ENCODE measurements at regions not wholly inside any gene's neighbourhood (a gene's known extent, or its start where the extent isn't known, plus 50 kb on each side); places are given as distances from the start of the nearest gene placed in this dataset.

DNA sequence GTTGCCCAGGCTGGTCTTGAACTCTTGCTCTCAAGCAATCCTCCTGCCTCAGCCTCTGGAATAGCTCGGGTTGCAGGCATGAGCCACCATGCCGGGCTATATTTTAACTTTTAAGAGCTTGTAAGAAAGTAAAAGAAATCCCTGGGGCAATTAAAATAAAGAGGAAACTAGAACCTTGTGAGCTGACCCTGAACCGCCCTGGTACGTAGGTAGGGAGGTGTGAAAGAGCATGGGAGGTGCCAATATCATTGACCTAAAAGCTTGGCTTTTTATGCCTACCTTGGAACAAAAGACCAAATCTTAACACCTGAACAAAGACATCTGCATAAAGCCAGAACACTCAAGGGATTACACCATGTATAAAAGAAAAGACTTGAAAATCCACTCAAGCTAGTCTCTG lies 595.1 kb downstream of the SOX6 start:
- Mint-ChIP-seq H3K36me3 (peaks cover 6% of the 10 kb centered on the region), H3K27ac (peak overlapping the region; percentile 43), H3K9me3 (peaks cover 12% of the 10 kb centered on the region), H3K27me3 (ENCODE audit: low read depth) (no peaks in the 10 kb centered on the region), H3K4me1 (no peaks in the 10 kb centered on the region), H3K4me3 (no peak overlapping the region)
- no peak for DNase-seq (ENCODE audit: low spot score in 2 of 2, unreplicated experiment in 2 of 2)
- no peak for TF ChIP-seq CTCF (IDR thresholded peaks at IDR 0.05; ENCODE audit: unreplicated experiment)

DNA sequence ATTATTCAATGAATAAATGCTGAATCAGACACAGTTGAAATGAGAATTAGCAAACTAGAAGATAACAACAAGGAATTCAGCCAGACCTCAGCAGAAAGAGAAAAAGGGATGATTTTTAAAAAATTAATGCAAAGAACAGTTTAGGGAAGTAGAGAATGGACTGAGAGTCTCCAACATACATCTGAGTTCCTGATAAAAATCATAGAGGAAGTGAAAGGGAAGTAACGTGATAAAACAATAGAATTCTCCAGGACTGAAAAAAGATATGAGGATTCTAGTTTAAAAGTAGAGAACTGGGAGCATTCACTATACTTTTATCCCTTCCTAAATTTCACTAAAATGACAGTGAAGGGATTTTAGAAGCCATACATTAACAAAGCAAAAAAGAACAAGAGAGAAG lies 592.0 kb downstream of the SOX6 start:
- H3K4me1 Mint-ChIP-seq: peaks cover 13% of the 10 kb centered on the region
- peaks cover 24% of the 10 kb centered on the region for H3K9me3 Mint-ChIP-seq
- no peak overlapping the region for H3K27ac Mint-ChIP-seq

GRCh38 chr11:15764948-15765347 lies 591.4 kb downstream of the SOX6 start:
- no peak for TF ChIP-seq CTCF (IDR thresholded peaks at IDR 0.05; ENCODE audit: unreplicated experiment)
- H3K36me3 Mint-ChIP-seq: peaks cover 9% of the 10 kb centered on the region
- peaks cover 19% of the 10 kb centered on the region for H3K4me1 Mint-ChIP-seq
- no peak overlapping the region for H3K27ac Mint-ChIP-seq
- H3K9me3 Mint-ChIP-seq: peaks cover 24% of the 10 kb centered on the region
- H3K27me3 Mint-ChIP-seq (ENCODE audit: low read depth): no peaks in the 10 kb centered on the region
- DNase-seq (ENCODE audit: low spot score in 2 of 2, unreplicated experiment in 2 of 2): no peak
- no peak overlapping the region for H3K4me3 Mint-ChIP-seq

More for the DNA sequence above, 592.0 kb downstream of the SOX6 start:
- no peak overlapping the region for H3K4me3 Mint-ChIP-seq
- no peaks in the 10 kb centered on the region for H3K27me3 Mint-ChIP-seq (ENCODE audit: low read depth)
- DNase-seq (ENCODE audit: low spot score in 2 of 2, unreplicated experiment in 2 of 2): no peak
- TF ChIP-seq CTCF (IDR thresholded peaks at IDR 0.05; ENCODE audit: unreplicated experiment): no peak
- H3K36me3 Mint-ChIP-seq: peaks cover 9% of the 10 kb centered on the region

GRCh38 chr11:15765530-15765929 lies 590.8 kb downstream of the SOX6 start:
- Mint-ChIP-seq H3K27me3 (ENCODE audit: low read depth) (no peaks in the 10 kb centered on the region), H3K27ac (no peak overlapping the region), H3K9me3 (peaks cover 24% of the 10 kb centered on the region), H3K4me1 (peaks cover 24% of the 10 kb centered on the region), H3K4me3 (no peak overlapping the region), H3K36me3 (peaks cover 9% of the 10 kb centered on the region)
- no peak for DNase-seq (ENCODE audit: low spot score in 2 of 2, unreplicated experiment in 2 of 2)
- TF ChIP-seq CTCF (IDR thresholded peaks at IDR 0.05; ENCODE audit: unreplicated experiment): no peak

GRCh38 chr11:15768321-15768720 lies 588.0 kb downstream of the SOX6 start:
- H3K4me1 Mint-ChIP-seq: peaks cover 45% of the 10 kb centered on the region
- peak overlapping the region; percentile 90 for H3K27ac Mint-ChIP-seq
- no peak overlapping the region for H3K4me3 Mint-ChIP-seq
- peaks cover 24% of the 10 kb centered on the region for H3K9me3 Mint-ChIP-seq
- H3K36me3 Mint-ChIP-seq: peaks cover 9% of the 10 kb centered on the region
- no peaks in the 10 kb centered on the region for H3K27me3 Mint-ChIP-seq (ENCODE audit: low read depth)
- DNase-seq (ENCODE audit: low spot score in 2 of 2, unreplicated experiment in 2 of 2): no peak
- no peak for TF ChIP-seq CTCF (IDR thresholded peaks at IDR 0.05; ENCODE audit: unreplicated experiment)

DNA sequence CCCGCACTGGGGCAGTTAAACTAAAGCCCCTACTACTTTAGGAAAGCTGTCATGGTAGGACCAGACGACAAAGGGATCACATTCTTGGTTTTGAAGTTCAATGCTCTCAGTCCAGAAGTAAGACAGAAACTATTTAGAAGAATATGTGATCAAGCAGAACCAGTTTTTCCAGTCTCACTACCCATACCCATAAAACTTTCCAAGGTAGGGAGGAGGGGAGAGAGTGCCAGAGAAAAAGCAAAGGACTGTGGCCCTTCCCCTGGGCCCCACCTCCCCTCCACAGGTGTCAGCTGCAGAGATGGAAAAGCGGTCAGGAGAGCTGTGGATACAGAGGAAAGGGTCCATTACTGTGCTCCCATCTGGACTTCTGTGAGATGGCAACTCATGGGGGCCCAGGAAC lies 587.1 kb downstream of the SOX6 start:
- H3K27me3 Mint-ChIP-seq (ENCODE audit: low read depth): no peaks in the 10 kb centered on the region
- no peak for TF ChIP-seq CTCF (IDR thresholded peaks at IDR 0.05; ENCODE audit: unreplicated experiment)
- peaks cover 16% of the 10 kb centered on the region for H3K9me3 Mint-ChIP-seq
- no peak overlapping the region for H3K4me3 Mint-ChIP-seq
- peak in 1 of 2 experiments; percentile 42 for DNase-seq (ENCODE audit: low spot score in 2 of 2, unreplicated experiment in 2 of 2)
- peak overlapping the region; percentile 90 for H3K27ac Mint-ChIP-seq
- peaks cover 9% of the 10 kb centered on the region for H3K36me3 Mint-ChIP-seq
- peaks cover 54% of the 10 kb centered on the region for H3K4me1 Mint-ChIP-seq
